ENCODE measurements at regions not wholly inside any gene's neighbourhood (a gene's known extent, or its start where the extent isn't known, plus 50 kb on each side); places are given as distances from the start of the nearest gene placed in this dataset.
"Not testable (repeated sequence)": the region's sequence is repeated elsewhere in the genome, so short reads cannot be mapped to it uniquely, and the experiment has no call there.

DNA sequence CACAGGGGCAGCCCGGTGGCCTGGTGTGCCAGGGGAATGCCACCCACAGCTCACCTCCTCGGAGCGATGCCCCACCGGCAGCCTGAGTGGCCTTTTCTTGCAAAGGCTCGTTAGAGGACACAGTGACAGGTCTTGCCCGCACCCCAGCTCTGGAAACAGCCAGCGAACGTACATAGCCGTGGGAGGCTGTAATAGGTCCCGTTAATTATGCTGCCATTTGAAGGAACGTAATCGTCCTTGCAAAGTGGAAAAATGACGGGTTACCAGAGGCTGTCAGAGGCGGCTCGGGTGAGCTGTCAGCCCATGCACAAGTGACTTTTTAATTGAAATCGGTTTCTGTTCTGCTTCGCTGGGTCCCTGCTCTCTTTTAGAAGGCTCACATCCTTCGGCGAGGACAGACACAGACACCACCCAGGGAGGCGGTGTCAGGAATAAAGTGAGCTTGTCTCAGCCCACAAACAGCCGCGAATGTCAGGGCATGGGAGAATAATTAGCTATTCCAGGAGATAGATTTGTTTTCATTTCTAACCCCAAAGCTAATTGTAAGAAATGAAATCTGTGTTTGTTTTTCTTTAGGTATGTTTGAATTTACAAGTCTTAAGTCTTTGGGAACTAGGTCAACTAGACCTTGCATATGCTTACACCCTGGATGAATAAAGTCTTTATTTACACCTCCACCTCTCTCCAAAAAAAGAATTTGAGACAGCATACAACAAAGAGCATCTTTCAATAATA lies 77.2 kb upstream of the RFLNA start:
- no peak for DNase-seq (ENCODE audit: low spot score)
- no peak for ATAC-seq (ENCODE audit: low read depth)
- no peak for TF ChIP-seq CTCF (IDR thresholded peaks at IDR 0.05; ENCODE audit: poor library complexity, severe bottlenecking)
- Histone ChIP-seq H3K27ac (ENCODE audit: poor library complexity, severe bottlenecking) (no peak overlapping the region), H3K9me3 (ENCODE audit: severe bottlenecking) (peaks cover 7% of the 10 kb centered on the region), H3K4me1 (ENCODE audit: insufficient read depth, poor library complexity, severe bottlenecking) (no peaks in the 10 kb centered on the region), H3K36me3 (ENCODE audit: low read depth) (no peaks in the 10 kb centered on the region), H3K27me3 (ENCODE audit: insufficient read depth, poor library complexity, severe bottlenecking) (no peaks in the 10 kb centered on the region), H3K4me3 (ENCODE audit: severe bottlenecking) (no peak overlapping the region)

- no peak for DNase-seq (ENCODE audit: low spot score)
- H3K36me3 ChIP-seq (ENCODE audit: low read depth), result no peaks in the 10 kb centered on the region
- H3K9me3 ChIP-seq (ENCODE audit: severe bottlenecking), result peaks cover 7% of the 10 kb centered on the region
Observed at GRCh38 chr12:124218243-124218560, 76.7 kb upstream of the RFLNA start.

DNA sequence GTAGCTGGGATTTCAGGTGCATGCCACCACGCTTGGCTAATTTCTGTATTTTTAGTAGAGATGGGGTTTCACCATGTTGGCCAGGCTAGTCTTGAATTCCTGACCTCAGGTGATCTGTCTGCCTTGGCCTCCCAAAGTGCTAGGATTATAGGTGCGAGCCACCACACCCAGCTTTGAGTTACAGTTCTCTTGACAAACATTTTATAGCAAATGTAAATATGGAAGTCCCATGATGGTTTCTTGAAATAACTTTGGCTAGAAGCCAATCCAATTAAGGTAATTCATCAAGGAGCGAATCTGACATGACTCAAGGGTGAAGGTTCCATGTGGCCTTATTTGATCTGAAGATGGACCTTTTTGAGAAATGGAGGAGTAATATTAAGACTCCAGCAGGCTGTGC lies 76.2 kb upstream of the RFLNA start:
- H3K27ac ChIP-seq (ENCODE audit: poor library complexity, severe bottlenecking); H3K9me3 ChIP-seq (ENCODE audit: severe bottlenecking); H3K36me3 ChIP-seq (ENCODE audit: low read depth); DNase-seq (ENCODE audit: low spot score); H3K27me3 ChIP-seq (ENCODE audit: insufficient read depth, poor library complexity, severe bottlenecking); H3K4me1 ChIP-seq (ENCODE audit: insufficient read depth, poor library complexity, severe bottlenecking); ATAC-seq (ENCODE audit: low read depth); H3K4me3 ChIP-seq (ENCODE audit: severe bottlenecking): not testable (repeated sequence)

More at GRCh38 chr12:124218243-124218560, 76.7 kb upstream of the RFLNA start:
- no peak for TF ChIP-seq CTCF (IDR thresholded peaks at IDR 0.05; ENCODE audit: poor library complexity, severe bottlenecking)
- no peaks in the 10 kb centered on the region for H3K27me3 ChIP-seq (ENCODE audit: insufficient read depth, poor library complexity, severe bottlenecking)
- no peak for ATAC-seq (ENCODE audit: low read depth)
- H3K27ac ChIP-seq (ENCODE audit: poor library complexity, severe bottlenecking), result no peak overlapping the region
- H3K4me1 ChIP-seq (ENCODE audit: insufficient read depth, poor library complexity, severe bottlenecking), result no peaks in the 10 kb centered on the region
- H3K4me3 ChIP-seq (ENCODE audit: severe bottlenecking), result no peak overlapping the region

DNA sequence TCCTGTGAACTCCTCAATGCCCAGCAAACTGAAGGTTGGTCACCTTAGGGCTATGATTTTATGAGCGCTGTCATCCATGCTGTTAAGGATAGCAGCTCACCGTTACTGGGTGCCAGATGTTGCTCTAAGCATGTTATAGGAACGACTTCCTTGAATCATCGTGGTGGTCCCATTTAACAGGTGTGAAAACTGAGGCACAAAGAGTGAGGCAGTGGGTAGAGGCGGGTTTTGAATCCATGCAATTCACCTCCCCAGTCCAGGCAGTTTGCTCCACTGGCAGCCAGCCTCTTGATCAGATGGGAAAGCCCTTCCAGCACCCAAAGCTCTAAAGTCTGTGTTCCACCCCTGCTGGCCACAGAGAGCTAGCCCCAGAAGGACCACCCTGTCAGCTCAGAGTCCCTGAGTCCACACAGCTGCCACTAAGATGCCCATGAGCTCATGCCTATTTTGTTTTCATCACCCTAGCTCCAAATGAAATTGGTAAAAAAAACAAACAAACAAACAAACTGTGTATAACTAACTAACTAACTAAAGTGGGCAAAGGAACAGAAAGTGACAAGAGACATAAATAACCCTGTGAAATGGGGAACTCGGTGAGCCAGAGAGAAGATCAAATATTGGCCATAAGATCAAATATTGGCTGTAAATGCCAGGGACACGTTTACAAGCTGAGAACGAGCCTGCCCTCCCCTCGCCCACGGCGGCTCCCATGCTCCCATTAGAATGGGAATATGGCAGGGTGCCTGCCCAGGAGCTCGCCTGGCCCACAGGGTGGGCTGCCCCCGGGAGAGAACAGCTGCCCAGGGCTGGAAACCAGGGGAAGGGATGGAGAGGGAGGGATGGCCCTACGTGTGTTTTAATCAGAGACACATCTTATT lies 72.3 kb upstream of the RFLNA start:
- H3K9me3 ChIP-seq (ENCODE audit: severe bottlenecking), result no peaks in the 10 kb centered on the region
- no peak overlapping the region for H3K27ac ChIP-seq (ENCODE audit: poor library complexity, severe bottlenecking)
- no peak overlapping the region for H3K4me3 ChIP-seq (ENCODE audit: severe bottlenecking)
- ATAC-seq (ENCODE audit: low read depth) (no peak), DNase-seq (ENCODE audit: low spot score) (no peak)
- no peak for TF ChIP-seq CTCF (IDR thresholded peaks at IDR 0.05; ENCODE audit: poor library complexity, severe bottlenecking)
- H3K27me3 ChIP-seq (ENCODE audit: insufficient read depth, poor library complexity, severe bottlenecking), result no peaks in the 10 kb centered on the region
- H3K36me3 ChIP-seq (ENCODE audit: low read depth), result no peaks in the 10 kb centered on the region
- H3K4me1 ChIP-seq (ENCODE audit: insufficient read depth, poor library complexity, severe bottlenecking), result no peaks in the 10 kb centered on the region

- not testable (repeated sequence) for H3K27me3 ChIP-seq (ENCODE audit: insufficient read depth, poor library complexity, severe bottlenecking); H3K27ac ChIP-seq (ENCODE audit: poor library complexity, severe bottlenecking); H3K4me3 ChIP-seq (ENCODE audit: severe bottlenecking); DNase-seq (ENCODE audit: low spot score); H3K36me3 ChIP-seq (ENCODE audit: low read depth); H3K4me1 ChIP-seq (ENCODE audit: insufficient read depth, poor library complexity, severe bottlenecking); H3K9me3 ChIP-seq (ENCODE audit: severe bottlenecking); ATAC-seq (ENCODE audit: low read depth)
Observed at GRCh38 chr12:124223733-124224138, 71.2 kb upstream of the RFLNA start.

Data from RWPE2 (cell line).